ENCODE measurements at regions not wholly inside any gene's neighbourhood (a gene's known extent, or its start where the extent isn't known, plus 50 kb on each side); places are given as distances from the start of the nearest gene placed in this dataset.

GRCh38 chr6:88302769-88303225 lies 136.7 kb upstream of the CNR1 start:
- DNase-seq: no peak

GRCh38 chr6:88301888-88302768 lies 136.0 kb upstream of the CNR1 start:
- peak; percentile 25 for DNase-seq

GRCh38 chr6:88301256-88301655 lies 135.1 kb upstream of the CNR1 start:
- DNase-seq: no peak

- DNase-seq: no peak
Measured at GRCh38 chr6:88298066-88298845, 132.1 kb upstream of the CNR1 start.

GRCh38 chr6:88296694-88297093 lies 130.5 kb upstream of the CNR1 start:
- DNase-seq: no peak

- DNase-seq: no peak
Measured at GRCh38 chr6:88295663-88296062, 129.5 kb upstream of the CNR1 start.

- no peak for DNase-seq
Measured at GRCh38 chr6:88294702-88295101, 128.6 kb upstream of the CNR1 start.

- DNase-seq: no peak
Measured at GRCh38 chr6:88290411-88290810, 124.3 kb upstream of the CNR1 start.

- no peak for DNase-seq
Measured at GRCh38 chr6:88287696-88288095, 121.5 kb upstream of the CNR1 start.

GRCh38 chr6:88276331-88276730 lies 110.2 kb upstream of the CNR1 start:
- no peak for DNase-seq

GRCh38 chr6:88268508-88268907 lies 102.4 kb upstream of the CNR1 start:
- DNase-seq: no peak

- DNase-seq: no peak
Measured at GRCh38 chr6:88266126-88266525, 100.0 kb upstream of the CNR1 start.

GRCh38 chr6:88263591-88263990 lies 97.4 kb upstream of the CNR1 start:
- DNase-seq: peak; percentile 13

- DNase-seq: peak; percentile 57
Measured at GRCh38 chr6:88262332-88262731, 96.2 kb upstream of the CNR1 start.

- DNase-seq: no peak
Measured at GRCh38 chr6:88251301-88251700, 85.2 kb upstream of the CNR1 start.

- peak; percentile 17 for DNase-seq
Measured at GRCh38 chr6:88248709-88249321, 82.7 kb upstream of the CNR1 start.

- DNase-seq: peak; percentile 68
Measured at GRCh38 chr6:88246654-88247053, 80.5 kb upstream of the CNR1 start.

GRCh38 chr6:88244721-88245120 lies 78.6 kb upstream of the CNR1 start:
- no peak for DNase-seq

- DNase-seq: no peak
Measured at GRCh38 chr6:88238901-88239300, 72.8 kb upstream of the CNR1 start.

GRCh38 chr6:88238065-88238464 lies 71.9 kb upstream of the CNR1 start:
- DNase-seq: peak; percentile 36

- DNase-seq: no peak
Measured at GRCh38 chr6:88236612-88237360, 70.6 kb upstream of the CNR1 start.

GRCh38 chr6:88232753-88233152 lies 66.6 kb upstream of the CNR1 start:
- DNase-seq: no peak

- no peak for DNase-seq
Measured at GRCh38 chr6:88223298-88223697, 57.2 kb upstream of the CNR1 start.

All from hematopoietic multipotent progenitor cell treated with erythropoietin and hydrocortisone succinate and interleukin-3 and kit ligand, for 4 days (in vitro differentiated cells).